ENCODE measurements at regions not wholly inside any gene's neighbourhood (a gene's known extent, or its start where the extent isn't known, plus 50 kb on each side); places are given as distances from the start of the nearest gene placed in this dataset.

DNA sequence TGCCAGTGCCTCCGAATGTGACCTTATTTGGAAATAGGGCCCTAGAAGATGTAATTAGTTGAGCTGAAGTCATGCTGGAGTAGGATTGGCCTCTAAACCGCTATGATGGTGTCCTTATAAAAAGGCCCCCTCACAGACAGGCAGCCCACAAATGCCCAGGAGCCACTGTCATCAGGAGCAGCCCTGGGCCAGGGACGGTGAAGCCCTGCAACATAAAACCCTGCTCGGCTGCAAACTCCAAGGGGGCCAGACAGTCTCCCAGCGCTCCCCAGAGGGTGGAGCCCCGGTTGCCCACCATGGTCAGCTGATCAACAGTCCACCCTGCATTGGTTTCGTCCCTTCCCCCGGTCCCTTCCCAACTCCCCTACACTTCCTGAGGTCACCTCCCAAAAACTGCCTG lies 351.7 kb downstream of the FOXL1 start:
- TF ChIP-seq, protein P1, sequence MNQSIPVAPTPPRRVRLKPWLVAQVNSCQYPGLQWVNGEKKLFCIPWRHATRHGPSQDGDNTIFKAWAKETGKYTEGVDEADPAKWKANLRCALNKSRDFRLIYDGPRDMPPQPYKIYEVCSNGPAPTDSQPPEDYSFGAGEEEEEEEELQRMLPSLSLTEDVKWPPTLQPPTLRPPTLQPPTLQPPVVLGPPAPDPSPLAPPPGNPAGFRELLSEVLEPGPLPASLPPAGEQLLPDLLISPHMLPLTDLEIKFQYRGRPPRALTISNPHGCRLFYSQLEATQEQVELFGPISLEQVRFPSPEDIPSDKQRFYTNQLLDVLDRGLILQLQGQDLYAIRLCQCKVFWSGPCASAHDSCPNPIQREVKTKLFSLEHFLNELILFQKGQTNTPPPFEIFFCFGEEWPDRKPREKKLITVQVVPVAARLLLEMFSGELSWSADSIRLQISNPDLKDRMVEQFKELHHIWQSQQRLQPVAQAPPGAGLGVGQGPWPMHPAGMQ (IDR thresholded peaks at IDR 0.05; ENCODE audit: borderline replicate concordance), result no peak
- no peak for TF ChIP-seq BRCA1 (IDR thresholded peaks at IDR 0.05; ENCODE audit: low read depth, low read length)
- no peak for TF ChIP-seq HCFC1 (IDR thresholded peaks at IDR 0.05; ENCODE audit: low read length)
- TF ChIP-seq TCF12 (IDR thresholded peaks at IDR 0.05; ENCODE audit: low read depth, low read length), result no peak
- TF ChIP-seq ESRRA (IDR thresholded peaks at IDR 0.05; ENCODE audit: low read length), result no peak
- TF ChIP-seq NBN (IDR thresholded peaks at IDR 0.05), result no peak
- no peak overlapping the region for H3K4me3 ChIP-seq
- no peak overlapping the region for H3K4me2 ChIP-seq (ENCODE audit: control insufficient read depth, insufficient read depth)
- peaks cover 1 to 6% of the 10 kb centered on the region in 2 experiments; a peak in 2 of 4 replicates for H3K27me3 ChIP-seq (replicated peaks in 1 of 2; ENCODE audit: control insufficient read depth in 2 of 2, insufficient read depth in 2 of 2, low read length in 1 of 2)
- no peaks in the 10 kb centered on the region for H3K4me1 ChIP-seq (ENCODE audit: control insufficient read depth, insufficient read depth, low read length)
- ChIA-PET RAD21 (ENCODE audit: unreplicated experiment) (no interaction called here), SMC1A (ENCODE audit: uncharacterized antibody, unreplicated experiment) (no interaction called here), POLR2A (no interaction called here), CTCF (no interaction called here)
- FAIRE-seq, result no peak
- no peaks in the 10 kb centered on the region for H4K20me1 ChIP-seq (ENCODE audit: control insufficient read depth, insufficient read depth)
- DNase-seq (ENCODE audit: low read depth, low spot score), result no peak
- no peaks in the 10 kb centered on the region for H3K36me3 ChIP-seq (ENCODE audit: control insufficient read depth in 2 of 2, insufficient read depth in 2 of 2, low read length in 1 of 2)
- no peaks in the 10 kb centered on the region for H3K79me2 ChIP-seq (ENCODE audit: control insufficient read depth, insufficient read depth, low read length)
- in situ Hi-C loops (cut with MboI), result no loop called here
- WGBS (ENCODE audit: insufficient coverage, insufficient replicate concordance, low lambda C conversion rate, missing lambda C conversion rate), result 28% methylated on average over 8 of the region's 8 CpGs
- H3K27ac ChIP-seq (ENCODE audit: control insufficient read depth, insufficient read depth), result no peak overlapping the region
- no TSS peak for BruUV-seq (replicated peaks)
- intact Hi-C loops (cut with micrococcal nuclease; ENCODE audit: unreplicated experiment), result no loop called here
- H3K9me3 ChIP-seq (replicated peaks; ENCODE audit: control insufficient read depth, insufficient read depth, low read length), result no peaks in the 10 kb centered on the region; the same call in 2 of the 3 replicates
- ATAC-seq, result no peak
- H3K9ac ChIP-seq (ENCODE audit: control insufficient read depth, insufficient read depth, low read length), result no peak overlapping the region
- H2AFZ ChIP-seq (ENCODE audit: control insufficient read depth, low read depth, low read length), result no peak overlapping the region

DNA sequence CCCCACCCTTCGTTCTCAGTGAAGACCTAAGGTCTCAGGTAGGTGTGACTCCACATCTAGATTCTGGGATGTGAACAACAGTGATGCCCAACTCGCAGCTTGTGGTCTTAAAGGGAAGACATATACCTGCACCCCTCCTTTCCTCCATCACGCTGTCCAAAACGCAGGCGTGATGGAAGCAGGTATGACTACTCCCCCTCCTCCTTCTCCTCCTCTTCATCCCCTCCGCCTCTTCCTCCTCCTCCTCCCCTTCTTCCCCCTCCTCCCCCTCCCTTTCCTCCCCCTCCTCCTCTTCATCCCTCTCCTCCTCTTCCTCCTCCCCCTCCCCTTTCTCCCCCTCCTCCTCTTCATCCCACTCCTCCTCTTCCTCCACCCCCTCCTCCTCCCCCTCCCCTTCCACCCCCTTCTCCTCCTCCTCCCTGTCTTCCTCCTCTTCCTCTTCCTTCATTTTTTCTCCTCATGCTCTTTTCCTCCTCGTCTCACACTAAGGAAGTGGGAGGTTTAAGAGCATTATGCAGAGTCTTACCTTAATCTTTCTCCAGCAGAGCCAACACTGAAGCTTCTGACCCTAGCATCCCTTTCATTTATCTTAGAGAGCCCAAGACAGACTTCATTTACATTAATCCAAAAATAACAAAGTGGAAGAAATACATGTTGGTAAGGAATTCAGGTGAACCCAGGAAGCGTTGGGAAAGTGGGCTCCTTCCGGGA lies 352.5 kb downstream of the FOXL1 start:
- intact Hi-C loops (cut with micrococcal nuclease; ENCODE audit: unreplicated experiment) (no loop called here), in situ Hi-C loops (cut with MboI) (no loop called here)
- no peak overlapping the region for H3K4me3 ChIP-seq
- no peaks in the 10 kb centered on the region for H4K20me1 ChIP-seq (ENCODE audit: control insufficient read depth, insufficient read depth)
- H3K9ac ChIP-seq (ENCODE audit: control insufficient read depth, insufficient read depth, low read length), result no peak overlapping the region
- SMC1A ChIA-PET (ENCODE audit: uncharacterized antibody, unreplicated experiment), result no interaction called here
- DNase-seq (ENCODE audit: low read depth, low spot score) (no peak), FAIRE-seq (no peak), ATAC-seq (no peak)
- H3K27me3 ChIP-seq (replicated peaks in 1 of 2; ENCODE audit: control insufficient read depth in 2 of 2, insufficient read depth in 2 of 2, low read length in 1 of 2), result peaks cover 0 to 6% of the 10 kb centered on the region in 2 experiments; a peak in 2 of 4 replicates
- H2AFZ ChIP-seq (ENCODE audit: control insufficient read depth, low read depth, low read length), result no peak overlapping the region
- CTCF ChIA-PET, result no interaction called here
- no peaks in the 10 kb centered on the region for H3K79me2 ChIP-seq (ENCODE audit: control insufficient read depth, insufficient read depth, low read length)
- no peaks in the 10 kb centered on the region for H3K4me1 ChIP-seq (ENCODE audit: control insufficient read depth, insufficient read depth, low read length)
- WGBS (ENCODE audit: insufficient coverage, insufficient replicate concordance, low lambda C conversion rate, missing lambda C conversion rate), result 20% methylated on average over 8 of the region's 9 CpGs
- POLR2A ChIA-PET, result no interaction called here
- no peak overlapping the region for H3K27ac ChIP-seq (ENCODE audit: control insufficient read depth, insufficient read depth)
- H3K36me3 ChIP-seq (ENCODE audit: control insufficient read depth in 2 of 2, insufficient read depth in 2 of 2, low read length in 1 of 2), result no peaks in the 10 kb centered on the region
- RAD21 ChIA-PET (ENCODE audit: unreplicated experiment), result no interaction called here
- no peaks in the 10 kb centered on the region; the same call in 2 of the 3 replicates for H3K9me3 ChIP-seq (replicated peaks; ENCODE audit: control insufficient read depth, insufficient read depth, low read length)
- BruUV-seq (replicated peaks), result no TSS peak
- no peak overlapping the region for H3K4me2 ChIP-seq (ENCODE audit: control insufficient read depth, insufficient read depth)
- TF ChIP-seq POU2F2 (IDR thresholded peaks at IDR 0.05; ENCODE audit: borderline replicate concordance, low read depth, low read length) (no peak), CHD2 (IDR thresholded peaks at IDR 0.05; ENCODE audit: borderline replicate concordance, low read depth, low read length) (no peak), DPF2 (IDR thresholded peaks at IDR 0.05) (no peak), E2F8 (IDR thresholded peaks at IDR 0.05; ENCODE audit: low read depth, partially characterized antibody) (no peak), SMAD5 (IDR thresholded peaks at IDR 0.05; ENCODE audit: low read depth) (no peak), SMARCA5 (IDR thresholded peaks at IDR 0.05) (no peak)
